Activated CD8-positive, alpha-beta T cell treated with anti-CD3 and anti-CD28 coated beads, Interleukin-2, amount 10 ng/mL, durations not matched to agents 7 days and 5 days (primary cell): ENCODE measurements at regions not wholly inside any gene's neighbourhood (a gene's known extent, or its start where the extent isn't known, plus 50 kb on each side); places are given as distances from the start of the nearest gene placed in this dataset.
A peak's percentile ranks its signal among the peaks of the same experiment; 100 is the strongest.

ENCODE experiments used
- ATAC-seq: fragments of 150-1000 bp; cut with Tn5 transposase; one replicate; pipeline ENCODE4 v1.10.0; 2021; ENCODE audit warnings: moderate library complexity
- CTCF ChIA-PET: fragments of 350-600 bp; sonication (Branson Sonifier 250); formaldehyde crosslinking; loops from one replicate; lab custom pipeline; 2021; ENCODE audit warnings: antibody characterized with exemption; lab: Charles Lee
- POLR2A ChIA-PET: fragments of 350-600 bp; sonication (Branson Sonifier 250); formaldehyde crosslinking; loops from one replicate; lab custom pipeline; 2021; ENCODE audit warnings: antibody characterized with exemption; lab: Charles Lee
- DNase-seq: peaks from one replicate; pipeline ENCODE4 v3.0.0-alpha.2; 2020
- H3K27ac Mint-ChIP-seq: one replicate; pipeline ENCODE4 v1.8.0; 2021; ENCODE audit warnings: mild to moderate bottlenecking, mixed read lengths
- H3K27me3 Mint-ChIP-seq: one replicate; pipeline ENCODE4 v1.8.0; 2021; ENCODE audit warnings: low read depth, mixed read lengths
- H3K36me3 Mint-ChIP-seq: one replicate; pipeline ENCODE4 v1.8.0; 2021; ENCODE audit warnings: low read depth, mixed read lengths
- H3K4me1 Mint-ChIP-seq: one replicate; pipeline ENCODE4 v1.8.0; 2021; ENCODE audit warnings: low read depth, mixed read lengths
- H3K4me3 Mint-ChIP-seq: one replicate; pipeline ENCODE4 v1.8.0; 2021; ENCODE audit warnings: mild to moderate bottlenecking, mixed read lengths
- H3K9me3 Mint-ChIP-seq: one replicate; pipeline ENCODE4 v1.8.0; 2022; ENCODE audit warnings: mixed read lengths; ENCODE audit not compliant: insufficient read depth

DNA sequence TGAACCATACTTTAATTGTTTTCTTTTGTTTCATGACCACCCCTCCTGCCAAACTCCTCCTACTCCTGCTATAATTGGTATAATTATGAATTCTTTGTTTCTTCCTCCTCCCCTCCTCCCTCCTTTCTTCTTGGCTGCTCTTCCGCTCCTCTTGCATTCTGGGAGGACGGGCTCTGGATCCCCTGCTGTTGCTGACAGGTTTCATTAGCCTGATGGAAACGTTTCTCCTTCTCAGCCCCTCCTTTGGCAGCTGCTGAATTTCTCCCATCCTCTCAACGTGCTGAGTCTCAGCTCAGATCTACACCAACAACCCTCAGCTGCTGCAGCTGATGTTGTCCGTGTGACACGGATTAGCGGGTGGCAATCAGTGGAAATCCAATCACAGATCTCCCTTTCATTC is 97.1 kb upstream of the UBAC2 start:
- DNase-seq (no peak), ATAC-seq (no peak)
- CTCF ChIA-PET = interaction anchor here (1.0 kb wide), 1 partner anchor 234 kb away, joined by 3 read pairs; no protein-coding TSS in a partner anchor
- Mint-ChIP-seq H3K27me3 (peaks cover 8% of the 10 kb centered on the region), H3K4me3 (no peak overlapping the region), H3K27ac (no peak overlapping the region), H3K36me3 (no peaks in the 10 kb centered on the region), H3K9me3 (no peaks in the 10 kb centered on the region), H3K4me1 (peaks cover 3% of the 10 kb centered on the region)
- POLR2A ChIA-PET = interaction anchor here (0.6 kb wide), 1 partner anchor 27 kb away, joined by 4 read pairs; no protein-coding TSS in a partner anchor

DNA sequence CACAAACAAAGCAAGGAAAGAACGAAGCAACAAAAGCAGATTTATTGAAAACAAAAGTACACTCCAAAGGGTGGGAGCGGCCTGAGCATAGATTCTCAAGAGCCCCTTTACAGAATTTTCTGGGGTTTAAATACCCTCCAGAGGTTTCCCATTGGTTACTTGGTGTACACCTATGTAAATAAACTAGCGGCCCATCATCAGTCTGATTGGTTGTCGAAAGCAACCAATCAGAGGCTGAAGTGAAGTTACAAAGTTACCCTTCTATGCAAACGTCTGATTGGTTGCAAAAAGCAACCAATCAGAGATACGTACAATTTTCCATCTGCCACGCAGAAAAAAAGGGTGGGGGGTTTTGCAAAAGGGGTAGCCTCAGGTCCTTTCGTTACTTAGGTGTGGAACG is 96.3 kb upstream of the UBAC2 start:
- peaks cover 8% of the 10 kb centered on the region for H3K27me3 Mint-ChIP-seq
- no peak overlapping the region for H3K27ac Mint-ChIP-seq
- peaks cover 2% of the 10 kb centered on the region for H3K36me3 Mint-ChIP-seq
- ATAC-seq (no peak), DNase-seq (no peak)
- H3K4me3 Mint-ChIP-seq = no peak overlapping the region
- CTCF ChIA-PET = no interaction called here
- no peaks in the 10 kb centered on the region for H3K9me3 Mint-ChIP-seq
- POLR2A ChIA-PET = no interaction called here
- peaks cover 3% of the 10 kb centered on the region for H3K4me1 Mint-ChIP-seq

DNA sequence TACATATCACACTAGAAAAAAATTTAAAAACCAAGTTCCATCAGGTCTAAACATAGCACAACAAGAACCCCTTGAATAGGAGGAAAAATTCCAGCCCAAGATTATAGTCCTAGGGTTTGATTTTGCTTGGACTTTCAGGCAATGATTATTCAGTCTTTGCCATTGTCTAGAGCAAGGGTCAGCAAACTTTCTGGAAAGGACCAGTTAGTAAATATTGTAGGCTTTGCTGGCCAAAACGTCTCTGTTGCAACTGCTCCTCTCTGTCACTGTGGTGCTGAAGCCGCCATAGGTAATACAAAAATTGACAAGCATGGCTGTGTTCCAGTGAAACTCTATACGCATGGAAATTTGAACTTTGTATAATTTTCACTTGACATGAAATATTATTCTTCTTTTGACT is 95.5 kb upstream of the UBAC2 start:
- Mint-ChIP-seq H3K9me3 (no peaks in the 10 kb centered on the region), H3K27ac (no peak overlapping the region), H3K27me3 (peaks cover 8% of the 10 kb centered on the region), H3K4me3 (no peak overlapping the region), H3K36me3 (peaks cover 2% of the 10 kb centered on the region), H3K4me1 (peaks cover 3% of the 10 kb centered on the region)
- ChIA-PET POLR2A (no interaction called here), CTCF (no interaction called here)
- DNase-seq (no peak), ATAC-seq (no peak)

DNA sequence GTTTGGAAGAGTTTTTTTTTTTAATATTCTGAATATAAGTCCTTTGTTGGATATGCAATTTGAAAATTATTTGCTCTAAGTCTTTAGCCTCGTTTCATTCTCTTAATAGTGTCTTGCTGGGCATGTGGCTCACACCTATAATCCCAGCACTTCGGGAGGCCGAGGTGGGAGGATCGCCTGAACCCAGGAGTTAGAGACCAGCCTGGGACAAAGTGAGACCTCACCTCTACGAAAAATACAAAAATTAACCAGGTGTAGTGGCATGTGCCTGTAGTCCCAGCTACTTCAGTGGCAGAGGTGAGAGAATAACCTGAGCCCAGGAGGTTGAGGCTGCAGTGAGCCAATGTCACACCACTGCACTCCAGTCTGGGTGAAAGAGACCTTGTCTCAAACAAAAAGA is 87.3 kb upstream of the UBAC2 start:
- DNase-seq (no peak), ATAC-seq (no peak)
- no peak overlapping the region for H3K4me3 Mint-ChIP-seq
- H3K4me1 Mint-ChIP-seq = no peaks in the 10 kb centered on the region
- H3K9me3 Mint-ChIP-seq = no peaks in the 10 kb centered on the region
- ChIA-PET POLR2A (interaction anchor here (0.7 kb wide), 1 partner anchor 1893 kb away, joined by 5 read pairs; no protein-coding TSS in a partner anchor), CTCF (no interaction called here)
- no peak overlapping the region for H3K27ac Mint-ChIP-seq
- peaks cover 3% of the 10 kb centered on the region for H3K27me3 Mint-ChIP-seq
- H3K36me3 Mint-ChIP-seq = peaks cover 2% of the 10 kb centered on the region

DNA sequence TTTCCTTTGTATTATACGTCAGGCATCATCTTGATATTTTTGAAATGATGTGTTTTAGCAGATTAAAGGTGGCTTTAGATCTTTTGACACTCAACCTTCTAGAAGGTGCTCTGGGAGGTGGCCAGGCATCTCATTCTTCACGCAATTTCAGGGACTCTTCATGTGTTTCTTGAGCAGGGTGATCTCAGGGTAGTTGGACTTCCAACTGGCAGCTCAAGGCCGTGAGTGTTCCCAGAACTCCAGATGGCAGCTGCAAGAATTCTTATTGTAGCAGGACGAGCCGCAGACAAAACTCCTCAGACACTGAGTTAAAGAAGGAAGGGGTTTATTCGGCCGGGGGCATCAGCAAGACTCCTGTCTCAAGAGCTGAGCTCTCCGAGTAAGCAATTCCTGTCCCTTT is 82.5 kb upstream of the UBAC2 start:
- peaks cover 10% of the 10 kb centered on the region for H3K4me1 Mint-ChIP-seq
- ATAC-seq = no peak
- no peaks in the 10 kb centered on the region for H3K36me3 Mint-ChIP-seq
- no peak overlapping the region for H3K27ac Mint-ChIP-seq
- no peaks in the 10 kb centered on the region for H3K27me3 Mint-ChIP-seq
- POLR2A ChIA-PET = no interaction called here
- no peak for DNase-seq
- no peak overlapping the region for H3K4me3 Mint-ChIP-seq
- H3K9me3 Mint-ChIP-seq = peaks cover 6% of the 10 kb centered on the region
- CTCF ChIA-PET = no interaction called here

DNA sequence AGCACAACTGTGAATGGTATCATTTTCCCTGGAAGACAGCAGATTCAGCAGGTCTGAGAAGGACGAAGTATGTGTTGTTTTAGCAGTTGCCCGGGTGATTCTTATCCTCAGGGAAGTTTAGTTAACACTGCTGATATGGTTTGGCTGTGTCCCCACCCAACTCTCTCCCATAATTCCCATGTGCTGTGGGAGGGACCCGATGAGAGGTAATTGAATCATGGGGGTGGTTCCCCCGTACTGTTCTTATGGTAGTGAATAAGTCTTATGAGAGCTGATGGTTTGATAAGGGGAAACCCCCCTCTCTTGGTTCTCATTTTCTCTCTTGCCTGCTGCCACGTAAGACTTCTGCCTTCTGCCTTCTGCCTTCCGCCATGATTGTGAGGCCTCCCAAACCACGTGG is 81.0 kb upstream of the UBAC2 start:
- ChIA-PET POLR2A (no interaction called here), CTCF (interaction anchor here (1.0 to 1.5 kb wide), 2 partner anchors 91 to 317 kb away, joined by 3 to 4 read pairs; no protein-coding TSS in a partner anchor)
- Mint-ChIP-seq H3K4me1 (peaks cover 19% of the 10 kb centered on the region), H3K4me3 (no peak overlapping the region), H3K9me3 (peaks cover 6% of the 10 kb centered on the region), H3K36me3 (no peaks in the 10 kb centered on the region), H3K27me3 (no peaks in the 10 kb centered on the region), H3K27ac (no peak overlapping the region)
- ATAC-seq = no peak
- DNase-seq = no peak

DNA sequence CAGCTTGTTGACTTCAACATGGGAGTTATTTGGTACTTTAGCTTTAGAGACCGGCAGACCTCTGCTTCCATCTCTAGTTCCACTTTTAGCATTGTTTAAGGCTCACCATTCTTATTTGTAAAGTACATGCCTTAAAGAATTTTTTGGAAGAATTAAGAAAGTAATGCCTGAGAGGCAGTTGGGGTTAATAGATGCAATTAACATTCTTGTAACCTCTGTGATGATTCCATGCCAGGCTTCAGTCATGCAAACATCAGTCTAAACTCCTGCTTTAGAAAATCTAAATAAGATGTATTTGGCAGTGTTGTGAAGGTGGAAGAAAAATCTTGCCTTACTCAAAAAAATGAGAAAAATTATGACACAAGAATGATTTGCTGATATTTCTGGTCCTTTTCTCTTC is 79.9 kb upstream of the UBAC2 start:
- Mint-ChIP-seq H3K27ac (no peak overlapping the region), H3K27me3 (no peaks in the 10 kb centered on the region)

DNA sequence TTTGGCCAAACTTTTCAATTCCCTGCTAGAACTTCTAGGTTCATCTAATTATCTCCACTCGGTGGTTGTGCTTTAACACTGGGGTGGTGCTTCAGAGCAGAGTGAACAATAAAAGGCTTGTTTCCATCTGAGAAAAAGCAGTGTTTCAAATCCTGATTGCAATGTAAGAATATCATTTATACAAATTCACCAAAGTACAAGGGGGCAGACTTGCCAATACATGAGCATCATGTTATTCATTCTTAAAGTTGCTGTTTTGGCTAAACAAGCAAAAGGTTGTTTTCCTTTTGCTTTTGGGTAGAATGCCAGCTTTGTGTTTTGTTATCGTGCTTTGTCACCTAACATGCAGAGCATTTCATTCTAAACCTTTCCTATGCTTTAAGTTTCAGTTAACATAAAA is 78.5 kb upstream of the UBAC2 start:
- no peaks in the 10 kb centered on the region for H3K27me3 Mint-ChIP-seq
- DNase-seq = no peak
- no peak overlapping the region for H3K4me3 Mint-ChIP-seq
- ChIA-PET POLR2A (interaction anchor here (1.6 kb wide), 1 partner anchor 34 kb away, joined by 4 read pairs; no protein-coding TSS in a partner anchor), CTCF (interaction anchor here (1.0 to 1.7 kb wide), 4 partner anchors 54 to 383 kb away, joined by 3 to 5 read pairs (median 4); no protein-coding TSS in a partner anchor)
- no peak overlapping the region for H3K27ac Mint-ChIP-seq
- H3K4me1 Mint-ChIP-seq = peaks cover 31% of the 10 kb centered on the region
- peaks cover 6% of the 10 kb centered on the region for H3K9me3 Mint-ChIP-seq
- no peak for ATAC-seq
- H3K36me3 Mint-ChIP-seq = peaks cover 3% of the 10 kb centered on the region

More for the DNA sequence above, 79.9 kb upstream of the UBAC2 start:
- Mint-ChIP-seq H3K36me3 (peaks cover 3% of the 10 kb centered on the region), H3K9me3 (peaks cover 6% of the 10 kb centered on the region), H3K4me3 (no peak overlapping the region), H3K4me1 (peaks cover 29% of the 10 kb centered on the region)
- ChIA-PET CTCF (interaction anchor here (1.0 to 1.5 kb wide), 2 partner anchors 92 to 315 kb away, joined by 3 to 4 read pairs; no protein-coding TSS in a partner anchor), POLR2A (no interaction called here)
- no peak for DNase-seq
- no peak for ATAC-seq

DNA sequence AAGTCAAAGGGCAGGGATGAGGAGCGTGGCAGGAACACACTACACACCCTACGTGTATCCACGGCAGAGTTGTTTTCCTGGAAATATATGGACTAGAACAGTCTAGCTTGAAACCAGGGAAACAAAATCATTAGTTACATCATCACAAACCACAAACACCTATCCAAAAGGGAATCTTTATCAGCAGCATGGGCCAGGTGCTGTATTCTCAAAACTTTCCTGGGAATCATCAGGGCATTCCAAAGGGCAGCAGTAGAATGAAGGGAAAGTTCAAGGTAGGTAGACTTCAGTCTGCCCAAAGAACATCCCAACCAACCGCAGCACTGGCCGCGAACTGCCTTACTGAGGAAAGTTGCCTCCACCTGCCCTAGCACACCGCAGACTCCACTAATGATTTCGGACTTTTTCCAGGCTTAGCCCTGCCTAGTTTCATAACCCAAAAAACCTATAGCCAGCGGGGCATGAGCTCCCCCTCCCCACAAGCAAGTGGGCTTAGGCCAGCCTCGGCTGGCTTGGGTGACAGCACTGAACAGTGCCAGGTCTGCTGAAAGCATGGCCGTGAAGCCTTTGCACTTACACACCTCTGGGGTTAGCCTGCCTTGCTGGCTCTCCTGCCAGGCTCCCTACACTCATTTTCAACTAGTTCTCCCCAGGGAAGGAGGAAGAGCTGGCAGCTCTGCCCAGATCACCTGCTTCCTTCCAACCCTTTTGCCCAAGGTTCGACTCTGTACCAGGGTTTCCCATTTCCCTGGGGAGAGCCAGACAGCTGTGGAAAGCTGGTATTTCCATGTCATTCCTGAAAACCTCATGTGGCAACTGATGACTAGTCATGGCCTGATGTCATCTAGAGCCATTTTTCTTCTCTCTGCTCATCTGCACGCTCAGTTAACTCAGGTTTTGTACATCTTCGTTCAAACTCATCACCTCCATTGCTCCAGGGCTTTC is 77.3 kb upstream of the UBAC2 start:
- no peak overlapping the region for H3K4me3 Mint-ChIP-seq
- ChIA-PET POLR2A (interaction anchor here (0.7 to 1.6 kb wide), 2 partner anchors 35 to 1080 kb away, joined by 3 to 4 read pairs; no protein-coding TSS in a partner anchor), CTCF (interaction anchor here (1.0 to 1.4 kb wide), 2 partner anchors 9 to 53 kb away, joined by 3 to 4 read pairs; no protein-coding TSS in a partner anchor)
- ATAC-seq = no peak
- H3K9me3 Mint-ChIP-seq = peaks cover 6% of the 10 kb centered on the region
- H3K27ac Mint-ChIP-seq = no peak overlapping the region
- H3K27me3 Mint-ChIP-seq = peaks cover 2% of the 10 kb centered on the region
- peaks cover 3% of the 10 kb centered on the region for H3K36me3 Mint-ChIP-seq
- no peak for DNase-seq
- H3K4me1 Mint-ChIP-seq = peaks cover 31% of the 10 kb centered on the region

DNA sequence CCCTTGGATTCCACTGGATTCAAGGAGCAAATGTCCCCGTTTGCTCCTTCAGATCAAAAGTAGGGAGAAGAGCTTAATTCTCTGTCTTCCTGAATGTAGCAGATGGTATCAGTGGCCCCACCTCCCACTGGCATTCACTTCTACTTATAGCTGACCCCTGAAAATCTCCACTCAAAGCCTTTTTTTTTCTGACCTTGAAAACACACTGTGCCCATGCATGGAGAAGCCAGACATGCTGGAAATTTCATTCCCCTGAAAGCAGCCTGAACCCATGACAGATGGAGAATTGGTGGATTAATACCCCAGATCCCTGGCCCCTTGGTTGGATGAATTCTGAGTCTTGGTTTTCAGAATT is 76.6 kb upstream of the UBAC2 start:
- DNase-seq = no peak
- CTCF ChIA-PET = interaction anchor here (0.6 to 1.4 kb wide), 3 partner anchors 9 to 142 kb away, joined by 3 to 4 read pairs (median 3); no protein-coding TSS in a partner anchor
- POLR2A ChIA-PET = interaction anchor here (0.7 kb wide), 1 partner anchor 1079 kb away, joined by 3 read pairs; no protein-coding TSS in a partner anchor
- Mint-ChIP-seq H3K4me3 (no peak overlapping the region), H3K36me3 (peaks cover 3% of the 10 kb centered on the region), H3K27ac (no peak overlapping the region), H3K9me3 (peaks cover 6% of the 10 kb centered on the region), H3K27me3 (peaks cover 3% of the 10 kb centered on the region), H3K4me1 (peaks cover 31% of the 10 kb centered on the region)
- no peak for ATAC-seq

DNA sequence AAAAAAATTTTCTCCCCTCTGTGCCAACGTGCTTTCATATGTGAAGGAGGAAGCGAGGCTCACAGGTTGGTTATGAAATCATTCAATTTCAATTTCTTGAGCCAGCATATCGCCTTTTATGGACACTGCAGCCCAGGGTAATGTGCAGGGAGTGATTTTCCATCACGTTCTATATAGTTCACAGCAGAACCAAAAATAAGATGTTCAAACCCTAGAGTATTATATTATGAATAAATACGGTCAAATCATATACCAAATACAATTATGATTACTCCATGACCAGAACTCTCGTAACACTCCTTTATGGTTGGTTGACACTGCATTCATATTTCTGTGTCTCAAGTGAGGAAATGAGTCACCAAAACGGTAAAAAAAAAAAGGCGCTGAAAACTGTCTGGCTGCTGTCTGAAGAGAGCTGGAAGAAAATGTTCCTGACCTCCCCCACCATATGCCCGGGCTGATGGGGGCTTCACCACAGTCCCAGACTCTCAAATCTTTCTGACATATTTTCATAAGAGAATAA is 75.8 kb upstream of the UBAC2 start:
- peak overlapping the region; percentile 13 for H3K4me3 Mint-ChIP-seq
- ATAC-seq (peak; percentile 77), DNase-seq (peak; percentile 32)
- H3K9me3 Mint-ChIP-seq = peaks cover 6% of the 10 kb centered on the region
- H3K36me3 Mint-ChIP-seq = peaks cover 3% of the 10 kb centered on the region
- ChIA-PET POLR2A (interaction anchor here (0.6 to 0.7 kb wide), 5 partner anchors 84 to 352 kb away, joined by 3 to 5 read pairs (median 3); no protein-coding TSS in a partner anchor), CTCF (interaction anchor here (1.1 to 1.4 kb wide), 2 partner anchors 52 to 96 kb away, joined by 4 to 5 read pairs; no protein-coding TSS in a partner anchor)
- H3K4me1 Mint-ChIP-seq = peaks cover 31% of the 10 kb centered on the region
- peak overlapping the region; percentile 80 for H3K27ac Mint-ChIP-seq
- peaks cover 6% of the 10 kb centered on the region for H3K27me3 Mint-ChIP-seq
